K562 (cell line): ENCODE measurements at regions not wholly inside any gene's neighbourhood (a gene's known extent, or its start where the extent isn't known, plus 50 kb on each side); places are given as distances from the start of the nearest gene placed in this dataset.

Source experiments
- CXXC5 ChIP-seq: fragments of 250-450 bp; sonication (Bioruptor Pico); IDR thresholded peaks from 2 replicates; pipeline ENCODE4 v1.8.0; 2022; ENCODE audit warnings: inconsistent platforms, mild to moderate bottlenecking, moderate library complexity
- IFI16 ChIP-seq: fragments of 250-450 bp; sonication (Bioruptor Pico); IDR thresholded peaks from 2 replicates; pipeline ENCODE4 v2.1.2; 2022; ENCODE audit warnings: mild to moderate bottlenecking, inconsistent platforms
- PHB2 ChIP-seq: fragments of 450-650 bp; IDR thresholded peaks from 2 replicates; pipeline ENCODE4 v1.6.1; 2017; ENCODE audit warnings: low read depth
- SRSF7 ChIP-seq: fragments of 200-400 bp; formaldehyde crosslinking; optimal IDR thresholded peaks from 2 replicates; pipeline ENCODE3; 2017; ENCODE audit warnings: mild to moderate bottlenecking, low read depth, low read length
- U2AF2 ChIP-seq: fragments of 200-400 bp; formaldehyde crosslinking; optimal IDR thresholded peaks from 2 replicates; pipeline ENCODE3; 2017; ENCODE audit warnings: low read depth, mild to moderate bottlenecking, low read length
- ZNF184 ChIP-seq: sonication (generic); formaldehyde crosslinking; IDR thresholded peaks from 2 replicates; pipeline ENCODE4 v1.5.0; 2020; ENCODE audit warnings: missing genetic modification reagents
- ZNF561 ChIP-seq: fragments of 450-650 bp; formaldehyde crosslinking; conservative IDR thresholded peaks from 2 replicates; pipeline ENCODE4 v1.4.0; 2020; ENCODE audit warnings: mild to moderate bottlenecking, moderate library complexity
- TF ChIP-seq, protein P1 (sequence below): sonication (generic); formaldehyde crosslinking; IDR thresholded peaks from 2 replicates; pipeline ENCODE4 v1.8.0; 2022; ENCODE audit warnings: missing genetic modification reagents, mild to moderate bottlenecking, moderate library complexity, borderline replicate concordance
- TF ChIP-seq, protein P2 (sequence below): sonication (generic); formaldehyde crosslinking; IDR thresholded peaks from 2 replicates; pipeline ENCODE4 v1.9.0; 2022; ENCODE audit warnings: mild to moderate bottlenecking, missing genetic modification reagents
- TF ChIP-seq, protein P3 (sequence below): fragments of 450-650 bp; IDR thresholded peaks from 2 replicates; pipeline ENCODE4 v1.7.0; 2016; ENCODE audit warnings: borderline replicate concordance

DNA sequence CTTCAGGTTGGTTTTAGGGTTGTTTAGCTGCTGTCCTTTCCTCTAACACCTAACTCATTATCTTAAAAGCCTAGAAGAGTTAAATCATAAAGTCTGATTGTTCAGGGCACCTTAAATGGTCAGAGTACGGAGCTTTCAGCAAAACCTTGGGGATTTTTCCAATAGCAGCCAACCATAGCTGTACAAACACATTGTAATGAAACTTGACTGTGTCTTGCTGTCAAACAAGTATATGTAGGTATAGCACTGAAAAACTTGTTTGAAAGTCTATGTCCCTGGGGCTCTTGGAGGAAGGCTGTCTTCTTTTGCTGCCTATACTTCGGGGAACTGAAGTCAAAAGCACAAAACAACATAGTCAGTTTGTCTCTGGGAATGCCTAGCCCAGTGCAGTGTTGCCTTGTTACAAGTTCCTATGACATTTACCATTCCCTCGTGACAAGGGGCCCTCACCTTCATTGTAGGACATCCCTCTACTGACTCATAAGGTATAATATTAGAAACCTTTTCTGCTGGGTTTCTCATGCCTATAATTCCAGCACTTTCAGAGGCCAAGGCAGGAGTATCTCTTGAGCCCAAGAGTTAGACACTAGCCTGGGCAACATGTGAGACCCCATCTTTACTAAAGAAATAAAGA is 474.5 kb upstream of the NBEA start (continued):
- TF ChIP-seq, protein P1, sequence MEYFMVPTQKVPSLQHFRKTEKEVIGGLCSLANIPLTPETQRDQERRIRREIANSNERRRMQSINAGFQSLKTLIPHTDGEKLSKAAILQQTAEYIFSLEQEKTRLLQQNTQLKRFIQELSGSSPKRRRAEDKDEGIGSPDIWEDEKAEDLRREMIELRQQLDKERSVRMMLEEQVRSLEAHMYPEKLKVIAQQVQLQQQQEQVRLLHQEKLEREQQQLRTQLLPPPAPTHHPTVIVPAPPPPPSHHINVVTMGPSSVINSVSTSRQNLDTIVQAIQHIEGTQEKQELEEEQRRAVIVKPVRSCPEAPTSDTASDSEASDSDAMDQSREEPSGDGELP (CRISPR knock-in tag) = no peak
- TF ChIP-seq, protein P2, sequence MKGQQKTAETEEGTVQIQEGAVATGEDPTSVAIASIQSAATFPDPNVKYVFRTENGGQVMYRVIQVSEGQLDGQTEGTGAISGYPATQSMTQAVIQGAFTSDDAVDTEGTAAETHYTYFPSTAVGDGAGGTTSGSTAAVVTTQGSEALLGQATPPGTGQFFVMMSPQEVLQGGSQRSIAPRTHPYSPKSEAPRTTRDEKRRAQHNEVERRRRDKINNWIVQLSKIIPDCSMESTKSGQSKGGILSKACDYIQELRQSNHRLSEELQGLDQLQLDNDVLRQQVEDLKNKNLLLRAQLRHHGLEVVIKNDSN (CRISPR knock-in tag) = no peak
- TF ChIP-seq, protein P3, sequence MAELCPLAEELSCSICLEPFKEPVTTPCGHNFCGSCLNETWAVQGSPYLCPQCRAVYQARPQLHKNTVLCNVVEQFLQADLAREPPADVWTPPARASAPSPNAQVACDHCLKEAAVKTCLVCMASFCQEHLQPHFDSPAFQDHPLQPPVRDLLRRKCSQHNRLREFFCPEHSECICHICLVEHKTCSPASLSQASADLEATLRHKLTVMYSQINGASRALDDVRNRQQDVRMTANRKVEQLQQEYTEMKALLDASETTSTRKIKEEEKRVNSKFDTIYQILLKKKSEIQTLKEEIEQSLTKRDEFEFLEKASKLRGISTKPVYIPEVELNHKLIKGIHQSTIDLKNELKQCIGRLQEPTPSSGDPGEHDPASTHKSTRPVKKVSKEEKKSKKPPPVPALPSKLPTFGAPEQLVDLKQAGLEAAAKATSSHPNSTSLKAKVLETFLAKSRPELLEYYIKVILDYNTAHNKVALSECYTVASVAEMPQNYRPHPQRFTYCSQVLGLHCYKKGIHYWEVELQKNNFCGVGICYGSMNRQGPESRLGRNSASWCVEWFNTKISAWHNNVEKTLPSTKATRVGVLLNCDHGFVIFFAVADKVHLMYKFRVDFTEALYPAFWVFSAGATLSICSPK = no peak
- TF ChIP-seq IFI16 (CRISPR knock-in tag) (no peak), PHB2 (no peak), CXXC5 (CRISPR knock-in tag) (no peak), U2AF2 (no peak), ZNF561 (CRISPR knock-in tag) (no peak), ZNF184 (CRISPR knock-in tag) (no peak), SRSF7 (no peak)
- TF ChIP-seq, all 486 proteins: peak for 0
